HepG2 (cell line): ENCODE measurements at regions not wholly inside any gene's neighbourhood (a gene's known extent, or its start where the extent isn't known, plus 50 kb on each side); places are given as distances from the start of the nearest gene placed in this dataset.
A peak's percentile ranks its signal among the peaks of the same experiment; 100 is the strongest.

ENCODE experiments used
- ATAC-seq: fragments of 200-7000 bp; cut with Tn5 transposase; 3 replicates; pipeline ENCODE4 v1.9.1; 2020; ENCODE audit warnings: mild to moderate bottlenecking, moderate library complexity
- BruUV-seq: library from RNA; stranded (reverse); fragments of 400-500 nt; replicated peaks from 2 replicates; lab custom pipeline; 2021; lab: Mats Ljungman, UMichigan
- CTCF ChIA-PET: fragments of 300-600 bp; formaldehyde crosslinking; extraction: SDS; loops from one replicate; lab custom pipeline; 2021; ENCODE audit warnings: low total read pairs, inconsistent platforms, low intra/inter-chr PET ratio; lab: Yijun Ruan, JAX
- POLR2A ChIA-PET: fragments of 350-600 bp; sonication (Branson Sonifier 250); formaldehyde crosslinking; loops from one replicate; lab custom pipeline; 2020; ENCODE audit warnings: antibody characterized with exemption, inconsistent platforms; lab: Yijun Ruan, JAX
- DNase-seq: peaks from one replicate; pipeline ENCODE4 v3.0.0-alpha.2; 2015; ENCODE audit warnings: low spot score
- FAIRE-seq: peaks from 3 replicates; lab custom pipeline; 2011; peaks lifted over from hg19 to GRCh38; lab: Jason Lieb, UNC
- H2AFZ ChIP-seq: one replicate; pipeline ENCODE4 v1.6.1; 2011; ENCODE audit warnings: low read length, inconsistent platforms
- H3K27ac ChIP-seq: fragments of 300-600 bp; 3 replicates; pipeline ENCODE4 v1.8.0; 2011; ENCODE audit warnings: mixed run types, mild to moderate bottlenecking, mixed read lengths, low read length, inconsistent platforms; ENCODE audit not compliant: insufficient read depth; ENCODE audit errors: extremely low read length
- H3K27me3 ChIP-seq, 2 experiments: fragments of 200-600 bp in 1 of 2; 2 replicates in 1 of 2; 3 replicates in 1 of 2; pipeline versions ENCODE4 v1.6.0 to v1.8.0; 2011; ENCODE audit warnings: low read length in 2 of 2, mild to moderate bottlenecking in 2 of 2, moderate library complexity in 2 of 2, inconsistent platforms in 1 of 2; ENCODE audit not compliant: insufficient read depth in 2 of 2, control insufficient read depth in 1 of 2
- H3K36me3 ChIP-seq, 2 experiments: fragments of 200-600 bp in 1 of 2; replicated peaks in 1 of 2; 2 replicates in 1 of 2; 3 replicates in 1 of 2; pipeline versions ENCODE4 v1.5.1 to v1.8.0; 2011; ENCODE audit warnings: low read length in 2 of 2, inconsistent platforms in 1 of 2; ENCODE audit not compliant: insufficient read depth in 2 of 2, control insufficient read depth in 1 of 2
- H3K4me1 ChIP-seq: 2 replicates; pipeline ENCODE4 v1.5.1; 2012; ENCODE audit warnings: low read length, inconsistent platforms; ENCODE audit not compliant: insufficient read depth
- H3K4me2 ChIP-seq: 2 replicates; pipeline ENCODE4 v1.6.0; 2011; ENCODE audit warnings: low read depth, low read length, inconsistent platforms
- H3K4me3 ChIP-seq, 3 experiments: fragments of 200-600 bp in 1 of 3; sonication (generic), shearing (Covaris generic) in 1 of 3; replicated peaks in 1 of 3; 2 replicates each; pipeline ENCODE4 v1.5.1; 2011 to 2016; ENCODE audit warnings: low read length in 3 of 3, inconsistent platforms in 2 of 3, low read depth in 2 of 3, mild to moderate bottlenecking in 2 of 3, control low read depth in 1 of 3, mixed read lengths in 1 of 3; ENCODE audit not compliant: insufficient read depth in 1 of 3
- H3K79me2 ChIP-seq: one replicate; pipeline ENCODE4 v1.6.1; 2011; ENCODE audit warnings: low read length, inconsistent platforms; ENCODE audit not compliant: insufficient read depth
- H3K9ac ChIP-seq: 2 replicates; pipeline ENCODE4 v1.6.0; 2011; ENCODE audit warnings: mild to moderate bottlenecking, low read depth, low read length, inconsistent platforms; ENCODE audit not compliant: insufficient read depth
- H3K9me3 ChIP-seq: 2 replicates; pipeline ENCODE4 v1.5.1; 2012; ENCODE audit warnings: mild to moderate bottlenecking, low read length
- H4K20me1 ChIP-seq: 2 replicates; pipeline ENCODE4 v1.6.0; 2011; ENCODE audit warnings: inconsistent platforms, mild to moderate bottlenecking, low read length, moderate library complexity; ENCODE audit not compliant: insufficient read depth
- HNF4A ChIP-seq: sonication (generic); formaldehyde crosslinking; IDR thresholded peaks from 2 replicates; pipeline ENCODE4 v1.4.0; 2020; ENCODE audit warnings: missing genetic modification reagents
- ZBTB40 ChIP-seq, 2 experiments: fragments of 450-650 bp in 1 of 2; sonication (generic) in 1 of 2; formaldehyde crosslinking in 1 of 2; IDR thresholded peaks; 2 replicates each; pipeline versions ENCODE4 v1.6.1 to v1.8.0; 2016 to 2022; ENCODE audit warnings: antibody characterized with exemption in 1 of 2, mild to moderate bottlenecking in 1 of 2, missing genetic modification reagents in 1 of 2
- ZGPAT ChIP-seq: IDR thresholded peaks from 2 replicates; pipeline ENCODE4 v1.6.1; 2016; ENCODE audit warnings: mild to moderate bottlenecking
- ZMYM4 ChIP-seq: sonication (generic); formaldehyde crosslinking; IDR thresholded peaks from 2 replicates; pipeline ENCODE4 v1.8.1; 2023; ENCODE audit warnings: mild to moderate bottlenecking, missing genetic modification reagents
- ZNF142 ChIP-seq: sonication (generic); formaldehyde crosslinking; IDR thresholded peaks from 2 replicates; pipeline ENCODE4 v1.4.0; 2020; ENCODE audit warnings: missing genetic modification reagents
- WGBS: methylation state at CpG from one replicate; pipeline ENCODE4 v1.1.6; 2017; ENCODE audit warnings: low lambda C conversion rate; 5-methylcytosine and 5-hydroxymethylcytosine counted together
- in situ Hi-C: cut with HindIII; loops from 2 replicates; pipeline ENCODE4 v1.10.0; 2017; ENCODE audit warnings: low pct_unique_long_range_greater_than_20kb; ENCODE audit not compliant: extremely low pct_ligation_motif_present
- intact Hi-C: fragments of 100-400 bp; cut with micrococcal nuclease; formaldehyde crosslinking; loops from one replicate; pipeline ENCODE4 v1.10.0; 2022; ENCODE audit not compliant: unreplicated experiment

- TF ChIP-seq ZBTB40 (IDR thresholded peaks at IDR 0.05) (no peak), ZBTB40 (CRISPR knock-in tag; IDR thresholded peaks at IDR 0.05) (no peak)
Measured at GRCh38 chr6:154898821-154899220, 96.3 kb upstream of the TIAM2 start (continued).

GRCh38 chr6:154899824-154900463 is 95.2 kb upstream of the TIAM2 start:
- in situ Hi-C loops: loop anchor here (25.0 kb wide), 1 partner anchor 637 kb away; no protein-coding TSS in a partner anchor
- Histone ChIP-seq H4K20me1 (no peaks in the 10 kb centered on the region), H3K36me3 (peaks cover 2 to 9% of the 10 kb centered on the region in 2 experiments; a peak in 2 of 5 replicates), H3K27ac (no peak overlapping the region), H3K4me1 (peaks cover 11% of the 10 kb centered on the region), H2AFZ (no peak overlapping the region), H3K4me2 (no peak overlapping the region), H3K9ac (no peak overlapping the region), H3K9me3 (no peaks in the 10 kb centered on the region), H3K79me2 (no peaks in the 10 kb centered on the region), H3K27me3 (no peaks in the 10 kb centered on the region), H3K4me3 (no peak overlapping the region)
- WGBS: 59% methylated on average over 10 of the region's 10 CpGs
- BruUV-seq: no TSS peak
- intact Hi-C loops: no loop called here
- POLR2A ChIA-PET: no interaction called here
- ATAC-seq: peak; percentile 45
- peak; percentile 34 for FAIRE-seq
- peak; percentile 40 for DNase-seq
- TF ChIP-seq ZMYM4 (CRISPR knock-in tag) (peak; percentile 53; the same call in 1 of the 2 replicates), ZGPAT (CRISPR knock-in tag) (no peak), HNF4A (CRISPR knock-in tag) (peak; percentile 53), ZNF142 (no peak)
- CTCF ChIA-PET: no interaction called here
